ENCODE measurements at regions not wholly inside any gene's neighbourhood (a gene's known extent, or its start where the extent isn't known, plus 50 kb on each side); places are given as distances from the start of the nearest gene placed in this dataset.

DNA sequence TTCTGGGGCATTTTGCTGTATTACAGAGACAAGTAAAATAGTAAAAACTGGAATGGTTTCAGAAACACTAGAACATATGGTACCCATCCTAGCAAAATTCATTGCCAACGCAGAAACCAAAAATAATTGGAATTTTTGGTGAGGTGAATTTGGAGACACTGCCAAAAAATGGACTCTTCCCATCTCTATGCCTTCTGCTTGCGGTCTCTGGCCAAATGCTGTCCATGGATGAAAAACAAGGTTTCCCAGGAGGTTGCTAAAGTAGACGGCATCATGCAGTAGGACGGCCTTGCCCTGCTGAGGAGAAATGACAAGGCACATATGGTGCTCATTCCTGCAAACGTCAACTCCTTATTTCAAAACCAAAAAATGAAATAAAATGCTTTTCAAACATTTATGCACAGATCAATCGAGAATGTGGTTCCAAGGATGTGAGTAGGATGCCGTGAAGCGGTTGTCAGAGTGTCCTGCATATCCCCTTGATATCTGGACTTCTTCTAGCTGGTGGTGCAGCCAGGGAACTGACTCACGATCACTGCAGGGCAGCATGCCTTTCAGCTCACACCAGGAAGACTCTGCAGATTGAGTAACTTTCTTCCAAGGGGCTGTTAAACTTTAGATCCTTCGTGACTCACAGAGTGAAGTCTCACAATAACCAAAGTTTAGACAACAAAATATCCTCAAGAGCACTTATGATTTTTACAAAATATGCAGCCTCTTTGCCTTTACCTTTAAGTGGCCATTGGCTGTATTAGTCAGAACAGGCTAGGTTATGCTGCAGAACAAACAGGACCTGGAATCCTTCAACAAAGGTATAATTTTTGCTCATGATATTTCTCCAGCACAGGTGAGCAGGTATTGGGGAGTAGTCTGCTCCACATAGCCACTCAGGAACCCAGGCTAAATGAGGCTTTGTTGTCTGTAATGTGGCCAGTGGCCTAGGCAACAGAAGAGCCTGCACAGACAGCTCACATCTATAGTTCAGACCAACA, 149.4 kb upstream of the NDUFV2 start:
- H3K14ac ChIP-seq (ENCODE audit: insufficient read length), result no peak overlapping the region
- H3K56ac ChIP-seq (replicated peaks; ENCODE audit: insufficient read length, low read depth, low read length), result no peak overlapping the region
- no peaks in the 10 kb centered on the region for H3K79me1 ChIP-seq (ENCODE audit: low read depth, low read length)
- WGBS, 2 experiments (ENCODE audit: extremely low coverage in 1 of 2, insufficient coverage in 1 of 2, insufficient read length in 1 of 2, insufficient replicate concordance in 2 of 2, low coverage in 1 of 2, low lambda C conversion rate in 2 of 2, missing lambda C conversion rate in 1 of 2), result 89% methylated on average over 10 of the region's 10 CpGs; no CpG with 5 or more reads in 1 of the 2 experiments
- no peak overlapping the region for H4K8ac ChIP-seq (ENCODE audit: extremely low read depth, insufficient read depth, low read length)
- no peak overlapping the region for H2AK5ac ChIP-seq (ENCODE audit: low read depth, low read length)
- TF ChIP-seq PHF8 (conservative IDR thresholded peaks at IDR 0.05; ENCODE audit: low read depth, low read length) (no peak), RFX5 (IDR thresholded peaks at IDR 0.05; ENCODE audit: borderline replicate concordance, low read depth, low read length) (no peak), EZH2 (IDR thresholded peaks at IDR 0.05; ENCODE audit: low read depth, low read length, severe bottlenecking) (no peak), SUZ12 (IDR thresholded peaks at IDR 0.05; ENCODE audit: low read length) (no peak), NANOG (IDR thresholded peaks at IDR 0.05; ENCODE audit: insufficient read depth, low read depth, low read length, poor library complexity, severe bottlenecking) (no peak), RAD21 (IDR thresholded peaks at IDR 0.05 in 1 of 2, conservative IDR thresholded peaks at IDR 0.05 in 1 of 2; ENCODE audit: low read depth in 2 of 2, low read length in 2 of 2) (no peak), TEAD4 (IDR thresholded peaks at IDR 0.05; ENCODE audit: low read depth, low read length) (no peak)
- H3K4me3 ChIP-seq (ENCODE audit: extremely low read depth in 1 of 4, insufficient read depth in 2 of 4, low read depth in 3 of 4, low read length in 4 of 4), result no peak overlapping the region
- no peak overlapping the region for H2BK5ac ChIP-seq (ENCODE audit: low read depth, low read length)
- no peak overlapping the region for H3K23ac ChIP-seq (ENCODE audit: insufficient read length)
- H3K27ac ChIP-seq (ENCODE audit: low read depth, low read length), result no peak overlapping the region
- CTCF ChIA-PET (ENCODE audit: partially characterized antibody), result no interaction called here
- peaks cover 4 to 6% of the 10 kb centered on the region in 2 experiments; a peak in 2 of 4 replicates for H3K9me3 ChIP-seq (ENCODE audit: insufficient read depth in 2 of 2, low read depth in 1 of 2, low read length in 1 of 2)
- no peak overlapping the region for H3K4ac ChIP-seq (replicated peaks; ENCODE audit: insufficient read length, low read depth, low read length)
- no peaks in the 10 kb centered on the region for H3K36me3 ChIP-seq (ENCODE audit: control insufficient read depth in 2 of 4, insufficient read depth in 4 of 4, low read length in 3 of 4)
- H4K91ac ChIP-seq (replicated peaks; ENCODE audit: insufficient read length, low read length), result no peak overlapping the region
- no peak overlapping the region for H2BK12ac ChIP-seq (ENCODE audit: low read depth, low read length)
- H2BK120ac ChIP-seq (replicated peaks; ENCODE audit: low read depth, low read length), result no peak overlapping the region
- H2BK20ac ChIP-seq (ENCODE audit: low read length), result no peak overlapping the region
- no peaks in the 10 kb centered on the region; a peak in 1 of 4 replicates for H3K79me2 ChIP-seq (ENCODE audit: control insufficient read depth in 1 of 2, insufficient read depth in 2 of 2, low read length in 2 of 2)
- H3K9ac ChIP-seq (replicated peaks in 1 of 4; ENCODE audit: extremely low read depth in 1 of 4, low read depth in 3 of 4, low read length in 3 of 4), result no peak overlapping the region
- no peak overlapping the region for H2AFZ ChIP-seq (ENCODE audit: low read length)
- H3K4me2 ChIP-seq (ENCODE audit: insufficient read depth in 1 of 2, low read depth in 2 of 2, low read length in 2 of 2), result no peak overlapping the region
- no peak overlapping the region for H2BK15ac ChIP-seq (ENCODE audit: low read length)
- no peak overlapping the region for H4K5ac ChIP-seq (ENCODE audit: insufficient read length, low read depth, low read length)
- H3K27me3 ChIP-seq (replicated peaks in 1 of 4; ENCODE audit: control insufficient read depth in 3 of 4, extremely low read depth in 1 of 4, insufficient read depth in 3 of 4, low read length in 3 of 4), result no peaks in the 10 kb centered on the region
- no peak overlapping the region for H3K18ac ChIP-seq (ENCODE audit: extremely low read depth, low read length)
- FAIRE-seq (no peak), DNase-seq (ENCODE audit: low read depth in 1 of 2, low spot score in 2 of 2) (no peak)
- H4K20me1 ChIP-seq (replicated peaks in 1 of 2; ENCODE audit: control insufficient read depth in 1 of 2, insufficient read depth in 2 of 2, low read length in 2 of 2), result no peaks in the 10 kb centered on the region
- POLR2A ChIA-PET (ENCODE audit: partially characterized antibody), result no interaction called here
- no peaks in the 10 kb centered on the region; the same call in 1 of the 2 replicates for H3K23me2 ChIP-seq (ENCODE audit: low read depth, low read length)
- H3K4me1 ChIP-seq (replicated peaks in 1 of 4; ENCODE audit: control insufficient read depth in 3 of 4, insufficient read depth in 4 of 4, low read length in 3 of 4), result peaks cover 5 to 10% (median 7%) of the 10 kb centered on the region in 4 experiments; a peak in 6 of 7 replicates

All from H1 (cell line).